Jurkat, Clone E6-1 (cell line): ENCODE measurements at regions not wholly inside any gene's neighbourhood (a gene's known extent, or its start where the extent isn't known, plus 50 kb on each side); places are given as distances from the start of the nearest gene placed in this dataset.
"Not testable (repeated sequence)": the region's sequence is repeated elsewhere in the genome, so short reads cannot be mapped to it uniquely, and the experiment has no call there.

Source experiments
- DNase-seq: peaks from one replicate; pipeline ENCODE4 v3.0.0-alpha.2; 2011; ENCODE audit warnings: low read depth, low spot score
- H3K4me3 ChIP-seq: 2 replicates; pipeline ENCODE4 v1.5.1; 2011; ENCODE audit warnings: mild to moderate bottlenecking, low read length, control low read depth, moderate library complexity

- H3K4me3 ChIP-seq = not testable (repeated sequence)
- DNase-seq = peak; percentile 90
These were observed 61.7 kb downstream of the RHOU start for GRCh38 chr1:228796945-228797344.

DNA sequence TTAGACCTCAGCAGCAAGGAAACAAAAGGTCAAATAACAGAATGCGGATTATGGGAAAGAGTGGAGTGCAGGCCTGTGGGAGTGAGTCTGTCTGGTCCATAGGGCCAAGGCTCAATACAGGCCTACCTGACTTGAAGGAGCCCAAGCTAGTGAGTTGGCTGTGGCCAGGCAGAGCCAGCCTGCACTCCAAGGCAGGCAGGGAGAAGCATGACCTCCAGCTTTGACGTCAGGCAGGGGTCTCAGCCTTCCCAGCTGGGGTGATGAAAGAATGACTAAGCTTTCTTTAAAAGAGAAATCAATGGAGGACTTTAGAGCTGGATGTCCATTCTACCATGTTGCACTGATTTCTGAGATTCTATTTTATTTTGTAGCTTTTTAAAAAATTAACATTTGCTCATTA is 62.8 kb downstream of the RHOU start:
- no peak overlapping the region for H3K4me3 ChIP-seq
- DNase-seq = no peak

DNA sequence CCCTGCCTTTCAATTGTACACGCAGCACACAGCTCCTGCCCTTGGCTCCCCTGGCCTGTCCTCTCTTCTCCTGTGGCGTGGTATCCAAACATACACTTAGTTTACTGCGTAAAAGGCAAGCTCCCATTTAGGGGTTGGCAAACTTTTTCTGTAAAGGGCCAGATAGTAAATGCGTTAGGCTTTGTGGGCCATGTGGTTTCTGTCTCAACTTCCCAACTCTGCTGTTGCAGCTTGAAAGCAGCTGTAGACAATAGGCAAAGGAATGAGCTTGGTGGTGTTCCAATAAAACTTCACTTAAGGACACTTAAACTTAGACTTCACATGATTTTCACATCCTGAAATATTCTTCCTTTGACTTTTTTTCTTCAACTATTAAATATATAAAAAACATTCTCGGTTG is 63.3 kb downstream of the RHOU start:
- peak; percentile 79 for DNase-seq
- peak overlapping the region; percentile 17 for H3K4me3 ChIP-seq

GRCh38 chr1:228799924-228800323 is 64.6 kb downstream of the RHOU start:
- H3K4me3 ChIP-seq = no peak overlapping the region
- no peak for DNase-seq

DNA sequence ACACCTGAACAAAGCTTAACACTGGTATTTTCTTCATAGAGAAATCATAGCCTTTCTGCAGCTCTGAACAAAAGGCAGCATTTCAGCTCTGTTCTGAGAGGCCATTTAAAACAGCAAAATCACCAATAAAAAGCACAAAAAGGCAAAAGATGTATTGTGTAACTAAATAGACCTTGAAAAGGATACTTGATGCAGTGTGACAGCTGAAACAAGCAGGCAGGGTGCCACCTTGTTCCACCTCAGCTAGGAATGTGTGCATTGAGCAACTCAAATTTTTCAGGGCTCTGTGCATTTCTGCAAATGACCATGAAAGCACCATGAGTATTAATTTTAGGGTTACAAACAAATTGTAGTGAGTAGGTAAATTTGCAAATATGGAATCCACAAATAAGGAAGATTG is 65.8 kb downstream of the RHOU start:
- no peak overlapping the region for H3K4me3 ChIP-seq
- DNase-seq = no peak

DNA sequence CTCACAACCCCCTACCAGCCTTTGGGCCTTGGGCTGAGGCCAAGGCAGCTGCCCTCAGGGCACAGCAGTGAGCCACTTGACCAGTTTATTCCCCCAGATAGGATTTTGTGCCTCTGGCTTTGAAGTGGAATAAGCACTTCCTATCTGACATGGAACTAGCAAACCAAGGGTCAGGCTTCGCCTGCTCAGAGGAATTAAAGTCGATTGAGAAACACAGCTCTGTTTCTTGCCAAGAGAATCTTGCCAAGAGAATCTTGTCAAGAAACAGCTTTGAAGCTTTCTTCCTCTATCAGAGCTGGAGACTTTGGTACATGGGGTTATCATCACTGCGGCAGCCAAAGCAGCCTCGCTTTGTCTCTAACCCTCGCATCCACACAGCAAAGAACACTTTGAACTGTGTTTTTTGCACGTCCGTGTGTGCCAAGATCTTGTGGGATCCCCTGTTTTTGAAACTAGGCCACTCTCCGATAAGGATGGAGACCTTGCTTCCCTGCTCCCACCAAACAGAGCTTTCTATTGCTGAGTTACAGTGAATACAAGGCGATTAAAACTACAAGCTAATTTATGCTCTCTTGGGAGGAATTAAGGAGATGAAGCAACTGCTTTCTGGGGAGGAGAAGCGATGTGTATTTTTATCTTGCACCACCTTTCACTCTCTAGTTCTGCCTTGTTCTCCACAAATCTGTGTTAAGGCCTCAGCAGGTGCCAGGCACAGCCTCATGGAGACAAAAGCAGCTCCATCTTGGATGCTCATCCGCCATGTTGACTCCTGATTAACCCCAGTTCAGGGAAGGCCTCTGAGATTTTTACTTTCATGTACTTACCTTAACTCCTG is 67.3 kb downstream of the RHOU start:
- H3K4me3 ChIP-seq = no peak overlapping the region
- no peak for DNase-seq

- H3K4me3 ChIP-seq = no peak overlapping the region
- DNase-seq = no peak
These were observed 68.1 kb downstream of the RHOU start for GRCh38 chr1:228803421-228803820.

GRCh38 chr1:228804173-228804572 is 68.9 kb downstream of the RHOU start:
- DNase-seq = no peak
- no peak overlapping the region for H3K4me3 ChIP-seq

DNA sequence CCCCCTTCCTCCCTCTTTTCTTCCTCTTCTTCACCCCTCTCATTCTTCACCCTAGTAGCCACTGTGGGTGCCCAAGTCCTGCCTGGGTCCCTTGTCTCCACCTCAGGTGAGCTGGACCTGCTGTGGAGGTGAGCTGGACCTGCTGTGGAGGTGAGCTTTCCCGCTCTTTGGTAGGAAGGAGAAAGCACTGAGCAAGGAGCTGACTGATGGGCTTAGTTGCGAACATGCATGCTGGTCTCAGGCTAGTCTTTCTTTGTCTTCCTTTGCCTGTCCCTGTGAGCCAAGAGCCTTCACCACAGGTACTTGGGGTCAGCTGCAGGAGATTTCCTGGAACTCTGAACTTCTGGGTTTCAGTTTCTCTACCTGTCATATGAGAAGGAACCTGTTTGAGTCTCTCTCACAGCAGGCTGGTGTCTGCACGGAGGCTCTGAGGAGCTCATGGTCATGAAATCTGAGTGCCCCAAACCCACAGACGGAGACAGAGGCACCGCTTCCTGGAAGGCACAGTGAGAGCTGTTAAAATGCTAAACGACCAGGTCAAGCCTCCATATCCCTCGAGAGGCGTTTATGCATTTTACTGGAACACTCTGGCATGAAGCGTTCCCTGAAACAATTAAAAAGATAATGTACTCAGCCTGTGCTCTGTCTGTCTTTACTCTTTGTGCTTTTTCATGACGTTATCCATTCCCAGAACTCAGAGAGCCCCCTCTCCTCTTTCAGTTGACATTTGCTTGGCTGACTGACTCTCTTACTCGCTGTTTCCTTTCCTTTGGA is 69.5 kb downstream of the RHOU start:
- DNase-seq = no peak
- no peak overlapping the region for H3K4me3 ChIP-seq

- DNase-seq = no peak
These were observed 72.8 kb downstream of the RHOU start for GRCh38 chr1:228807904-228808605.

GRCh38 chr1:228809621-228810394 is 74.5 kb downstream of the RHOU start:
- H3K4me3 ChIP-seq = no peak overlapping the region
- no peak for DNase-seq

More at GRCh38 chr1:228807904-228808605, 72.8 kb downstream of the RHOU start:
- H3K4me3 ChIP-seq = no peak overlapping the region

GRCh38 chr1:228810395-228810758 is 75.1 kb downstream of the RHOU start:
- DNase-seq = no peak
- no peak overlapping the region for H3K4me3 ChIP-seq

DNA sequence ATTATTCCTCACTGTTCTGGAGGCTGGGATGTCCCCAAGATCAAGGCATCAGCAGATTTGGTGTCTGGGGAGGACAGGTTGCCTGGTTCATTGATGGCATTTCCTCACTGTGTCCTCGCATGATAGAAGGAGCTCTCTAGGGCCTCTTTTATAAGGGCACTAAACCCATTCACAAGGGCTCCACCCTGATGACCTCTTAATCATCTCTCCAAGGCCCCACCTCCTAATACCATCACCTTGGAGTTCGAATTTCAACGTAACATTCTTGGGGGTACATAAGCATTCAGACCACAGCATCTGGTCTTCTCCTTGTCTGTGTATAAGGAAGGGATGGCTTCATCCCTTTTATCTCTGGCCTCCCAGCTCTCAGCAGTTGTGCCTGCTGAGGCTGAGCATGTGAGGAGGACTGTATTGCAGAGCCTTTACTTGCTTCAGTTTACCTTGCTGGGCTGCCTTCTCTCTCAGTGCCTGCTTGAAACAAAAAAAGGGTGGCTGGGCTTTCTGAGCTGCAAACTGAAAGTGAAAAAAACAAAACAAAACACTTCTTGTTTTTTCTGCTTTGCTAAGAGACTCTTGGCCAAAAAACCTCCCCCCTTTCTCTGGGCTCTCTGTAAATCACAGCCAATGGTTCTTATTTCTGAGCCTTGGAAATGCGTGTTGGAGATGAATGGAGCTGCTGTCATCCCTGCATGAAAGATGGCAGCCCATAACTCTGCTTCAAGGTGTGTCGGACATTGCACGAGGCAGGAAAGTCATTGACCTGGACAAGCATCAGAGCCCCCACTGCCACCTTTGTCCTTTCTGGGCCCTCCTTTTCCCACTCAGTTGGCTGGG is 75.8 kb downstream of the RHOU start:
- no peak for DNase-seq
- H3K4me3 ChIP-seq = no peak overlapping the region

GRCh38 chr1:228811712-228812305 is 76.5 kb downstream of the RHOU start:
- H3K4me3 ChIP-seq = no peak overlapping the region
- DNase-seq = no peak

DNA sequence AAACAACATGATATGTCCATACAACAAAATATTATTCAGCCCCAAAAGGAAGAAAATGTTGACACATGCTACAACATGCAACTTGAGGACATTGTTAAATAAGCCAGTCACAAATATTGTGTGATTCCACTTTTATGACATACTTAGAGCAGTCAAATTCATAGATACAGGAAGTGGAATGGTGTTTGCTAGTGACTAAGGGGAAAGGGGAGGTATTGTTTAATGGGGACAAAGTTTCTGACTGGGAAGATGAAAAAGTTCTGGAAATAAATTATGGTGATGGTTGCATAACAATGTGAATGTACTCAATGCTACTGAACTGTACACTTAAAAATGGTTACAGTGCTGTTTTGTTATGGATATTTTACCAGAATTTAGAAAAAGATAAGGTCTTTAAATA is 77.7 kb downstream of the RHOU start:
- no peak for DNase-seq
- H3K4me3 ChIP-seq = no peak overlapping the region

DNA sequence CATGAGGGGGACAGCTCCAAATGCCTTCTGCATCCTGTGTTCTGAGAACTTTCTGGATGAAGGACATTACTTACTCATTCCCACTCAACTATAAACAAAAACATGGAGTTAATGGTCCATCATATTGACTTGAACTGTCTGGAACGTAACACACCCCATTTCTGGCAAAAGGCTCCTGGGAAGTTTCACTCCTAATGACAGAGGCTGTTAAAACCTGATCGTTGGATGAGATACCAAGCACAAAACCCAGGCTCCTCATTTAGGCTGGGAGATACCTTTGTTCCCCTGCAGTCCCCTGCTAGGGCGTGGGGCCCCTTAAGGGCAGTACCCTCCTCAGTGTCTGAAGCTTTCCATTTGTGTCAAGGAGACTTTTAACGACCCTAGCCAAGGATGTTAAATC is 78.9 kb downstream of the RHOU start:
- DNase-seq = no peak
- H3K4me3 ChIP-seq = no peak overlapping the region

- DNase-seq = no peak
- H3K4me3 ChIP-seq = no peak overlapping the region
These were observed 83.0 kb downstream of the RHOU start for GRCh38 chr1:228818296-228818695.
